8988T (cell line): ENCODE measurements at regions not wholly inside any gene's neighbourhood (a gene's known extent, or its start where the extent isn't known, plus 50 kb on each side); places are given as distances from the start of the nearest gene placed in this dataset.
"Not testable (repeated sequence)": the region's sequence is repeated elsewhere in the genome, so short reads cannot be mapped to it uniquely, and the experiment has no call there.

Experiments used
- DNase-seq: peaks from one replicate; pipeline ENCODE4 v3.0.0; 2011

- no peak for DNase-seq
These were observed 126.7 kb upstream of the ZNF608 start for GRCh38 chr5:124873188-124873587.

GRCh38 chr5:124873713-124874112 is 127.3 kb upstream of the ZNF608 start:
- DNase-seq: no peak

- no peak for DNase-seq
These were observed 130.1 kb upstream of the ZNF608 start for GRCh38 chr5:124876566-124876965.

GRCh38 chr5:124876983-124877382 is 130.5 kb upstream of the ZNF608 start:
- DNase-seq: no peak

GRCh38 chr5:124877501-124878146 is 131.2 kb upstream of the ZNF608 start:
- no peak for DNase-seq

GRCh38 chr5:124878583-124879342 is 132.3 kb upstream of the ZNF608 start:
- DNase-seq: no peak

- DNase-seq: no peak
These were observed 134.7 kb upstream of the ZNF608 start for GRCh38 chr5:124880903-124881697.

GRCh38 chr5:124883681-124884080 is 137.2 kb upstream of the ZNF608 start:
- no peak for DNase-seq

GRCh38 chr5:124884114-124884513 is 137.7 kb upstream of the ZNF608 start:
- DNase-seq: no peak

GRCh38 chr5:124885490-124885889 is 139.1 kb upstream of the ZNF608 start:
- no peak for DNase-seq

- DNase-seq: no peak
These were observed 140.8 kb upstream of the ZNF608 start for GRCh38 chr5:124887223-124887622.

- DNase-seq: no peak
These were observed 141.6 kb upstream of the ZNF608 start for GRCh38 chr5:124888050-124888506.

- no peak for DNase-seq
These were observed 142.4 kb upstream of the ZNF608 start for GRCh38 chr5:124888622-124889485.

GRCh38 chr5:124889486-124889825 is 143.0 kb upstream of the ZNF608 start:
- DNase-seq: no peak

GRCh38 chr5:124889850-124890249 is 143.4 kb upstream of the ZNF608 start:
- DNase-seq: no peak

- not testable (repeated sequence) for DNase-seq
These were observed 144.0 kb upstream of the ZNF608 start for GRCh38 chr5:124890442-124890841.

- no peak for DNase-seq
These were observed 144.7 kb upstream of the ZNF608 start for GRCh38 chr5:124891179-124891578.

GRCh38 chr5:124892185-124892848 is 145.9 kb upstream of the ZNF608 start:
- no peak for DNase-seq

GRCh38 chr5:124894541-124894940 is 148.1 kb upstream of the ZNF608 start:
- DNase-seq: no peak

- no peak for DNase-seq
These were observed 148.8 kb upstream of the ZNF608 start for GRCh38 chr5:124895236-124895635.

- DNase-seq: no peak
These were observed 154.6 kb upstream of the ZNF608 start for GRCh38 chr5:124901081-124901480.
